Activated CD4-positive, alpha-beta T cell treated with anti-CD3 and anti-CD28 coated beads, Interleukin-2, amount 50 U/mL, for 24 hours (primary cell): ENCODE measurements at regions not wholly inside any gene's neighbourhood (a gene's known extent, or its start where the extent isn't known, plus 50 kb on each side); places are given as distances from the start of the nearest gene placed in this dataset.

Experiments
- DNase-seq, 2 donors: peaks; one replicate each; pipeline ENCODE4 v3.0.0-alpha.2; 2020; ENCODE audit warnings: low read depth in 1 of 2, low spot score in 1 of 2

GRCh38 chr5:167968837-167969236 lies 322.6 kb upstream of the WWC1 start:
- DNase-seq, result no peak

- no peak for DNase-seq
These were observed 321.4 kb upstream of the WWC1 start for GRCh38 chr5:167969998-167970397.

- no peak for DNase-seq
These were observed 319.7 kb upstream of the WWC1 start for GRCh38 chr5:167971706-167972105.

GRCh38 chr5:167973126-167973525 lies 318.3 kb upstream of the WWC1 start:
- no peak for DNase-seq

GRCh38 chr5:167984951-167985350 lies 306.5 kb upstream of the WWC1 start:
- DNase-seq, result no peak

- DNase-seq, result no peak
These were observed 306.1 kb upstream of the WWC1 start for GRCh38 chr5:167985373-167985772.

- DNase-seq, result no peak
These were observed 303.8 kb upstream of the WWC1 start for GRCh38 chr5:167987490-167988280.

- no peak for DNase-seq
These were observed 298.6 kb upstream of the WWC1 start for GRCh38 chr5:167992868-167993267.

- DNase-seq, result no peak
These were observed 297.7 kb upstream of the WWC1 start for GRCh38 chr5:167993771-167994170.

GRCh38 chr5:167995844-167996425 lies 295.5 kb upstream of the WWC1 start:
- no peak for DNase-seq

- no peak for DNase-seq
These were observed 293.2 kb upstream of the WWC1 start for GRCh38 chr5:167998148-167998767.

- no peak for DNase-seq
These were observed 292.3 kb upstream of the WWC1 start for GRCh38 chr5:167999182-167999581.

- no peak for DNase-seq
These were observed 290.1 kb upstream of the WWC1 start for GRCh38 chr5:168001318-168001717.

GRCh38 chr5:168002116-168002515 lies 289.3 kb upstream of the WWC1 start:
- DNase-seq, result no peak

GRCh38 chr5:168005093-168005492 lies 286.4 kb upstream of the WWC1 start:
- DNase-seq, result no peak

- DNase-seq, result no peak
These were observed 285.5 kb upstream of the WWC1 start for GRCh38 chr5:168005936-168006335.

- no peak for DNase-seq
These were observed 284.9 kb upstream of the WWC1 start for GRCh38 chr5:168006456-168007130.

GRCh38 chr5:168007286-168007685 lies 284.2 kb upstream of the WWC1 start:
- DNase-seq, result no peak

GRCh38 chr5:168008555-168008954 lies 282.9 kb upstream of the WWC1 start:
- no peak for DNase-seq

- DNase-seq, result no peak
These were observed 280.3 kb upstream of the WWC1 start for GRCh38 chr5:168011096-168011495.

- no peak for DNase-seq
These were observed 279.4 kb upstream of the WWC1 start for GRCh38 chr5:168012006-168012405.

- no peak for DNase-seq
These were observed 277.9 kb upstream of the WWC1 start for GRCh38 chr5:168013546-168013945.
